CD1c-positive myeloid dendritic cell (primary cell): ENCODE measurements at regions not wholly inside any gene's neighbourhood (a gene's known extent, or its start where the extent isn't known, plus 50 kb on each side); places are given as distances from the start of the nearest gene placed in this dataset.

ENCODE experiments used
- DNase-seq: peaks from one replicate; pipeline ENCODE4 v3.0.0-alpha.2; 2016; ENCODE audit errors: extremely low spot score

- no peak for DNase-seq
These were observed 792.1 kb downstream of the BRINP1 start for GRCh38 chr9:118577121-118577520.

GRCh38 chr9:118578467-118578866 lies 790.8 kb downstream of the BRINP1 start:
- no peak for DNase-seq

- DNase-seq = no peak
These were observed 785.8 kb downstream of the BRINP1 start for GRCh38 chr9:118583414-118583813.

GRCh38 chr9:118586978-118587377 lies 782.3 kb downstream of the BRINP1 start:
- DNase-seq = no peak

GRCh38 chr9:118594428-118594827 lies 774.8 kb downstream of the BRINP1 start:
- DNase-seq = no peak

- DNase-seq = no peak
These were observed 773.4 kb downstream of the BRINP1 start for GRCh38 chr9:118595719-118596305.

GRCh38 chr9:118596374-118597015 lies 772.7 kb downstream of the BRINP1 start:
- DNase-seq = no peak

- no peak for DNase-seq
These were observed 762.6 kb downstream of the BRINP1 start for GRCh38 chr9:118606668-118607067.

GRCh38 chr9:118609355-118610044 lies 759.7 kb downstream of the BRINP1 start:
- DNase-seq = no peak

GRCh38 chr9:118612201-118612600 lies 757.0 kb downstream of the BRINP1 start:
- DNase-seq = no peak

- no peak for DNase-seq
These were observed 755.2 kb downstream of the BRINP1 start for GRCh38 chr9:118613996-118614395.

- DNase-seq = no peak
These were observed 751.2 kb downstream of the BRINP1 start for GRCh38 chr9:118618084-118618483.

GRCh38 chr9:118618849-118619248 lies 750.4 kb downstream of the BRINP1 start:
- DNase-seq = no peak

GRCh38 chr9:118624608-118625007 lies 744.6 kb downstream of the BRINP1 start:
- DNase-seq = no peak

GRCh38 chr9:118630079-118630478 lies 739.2 kb downstream of the BRINP1 start:
- no peak for DNase-seq

- no peak for DNase-seq
These were observed 738.2 kb downstream of the BRINP1 start for GRCh38 chr9:118630931-118631595.

- no peak for DNase-seq
These were observed 737.3 kb downstream of the BRINP1 start for GRCh38 chr9:118631956-118632355.

- DNase-seq = no peak
These were observed 733.8 kb downstream of the BRINP1 start for GRCh38 chr9:118635416-118635815.

- no peak for DNase-seq
These were observed 731.6 kb downstream of the BRINP1 start for GRCh38 chr9:118637681-118638080.

- no peak for DNase-seq
These were observed 728.2 kb downstream of the BRINP1 start for GRCh38 chr9:118640836-118641560.

GRCh38 chr9:118643118-118643517 lies 726.1 kb downstream of the BRINP1 start:
- DNase-seq = no peak

GRCh38 chr9:118644066-118644465 lies 725.2 kb downstream of the BRINP1 start:
- no peak for DNase-seq
